HepG2 (cell line): ENCODE measurements at regions not wholly inside any gene's neighbourhood (a gene's known extent, or its start where the extent isn't known, plus 50 kb on each side); places are given as distances from the start of the nearest gene placed in this dataset.

Experiments used
- ATAC-seq: fragments of 200-7000 bp; cut with Tn5 transposase; 3 replicates; pipeline ENCODE4 v1.9.1; 2020; ENCODE audit warnings: mild to moderate bottlenecking, moderate library complexity
- BruUV-seq: library from RNA; stranded (reverse); fragments of 400-500 nt; replicated peaks from 2 replicates; lab custom pipeline; 2021; lab: Mats Ljungman, UMichigan
- CTCF ChIA-PET: fragments of 300-600 bp; formaldehyde crosslinking; extraction: SDS; loops from one replicate; lab custom pipeline; 2021; ENCODE audit warnings: low total read pairs, inconsistent platforms, low intra/inter-chr PET ratio; lab: Yijun Ruan, JAX
- POLR2A ChIA-PET: fragments of 350-600 bp; sonication (Branson Sonifier 250); formaldehyde crosslinking; loops from one replicate; lab custom pipeline; 2020; ENCODE audit warnings: antibody characterized with exemption, inconsistent platforms; lab: Yijun Ruan, JAX
- DNase-seq: peaks from one replicate; pipeline ENCODE4 v3.0.0-alpha.2; 2015; ENCODE audit warnings: low spot score
- FAIRE-seq: peaks from 3 replicates; lab custom pipeline; 2011; peaks lifted over from hg19 to GRCh38; lab: Jason Lieb, UNC
- H2AFZ ChIP-seq: one replicate; pipeline ENCODE4 v1.6.1; 2011; ENCODE audit warnings: low read length, inconsistent platforms
- H3K27ac ChIP-seq: fragments of 300-600 bp; 3 replicates; pipeline ENCODE4 v1.8.0; 2011; ENCODE audit warnings: mixed run types, mild to moderate bottlenecking, mixed read lengths, low read length, inconsistent platforms; ENCODE audit not compliant: insufficient read depth; ENCODE audit errors: extremely low read length
- H3K27me3 ChIP-seq, 2 experiments: fragments of 200-600 bp in 1 of 2; 2 replicates in 1 of 2; 3 replicates in 1 of 2; pipeline versions ENCODE4 v1.6.0 to v1.8.0; 2011; ENCODE audit warnings: low read length in 2 of 2, mild to moderate bottlenecking in 2 of 2, moderate library complexity in 2 of 2, inconsistent platforms in 1 of 2; ENCODE audit not compliant: insufficient read depth in 2 of 2, control insufficient read depth in 1 of 2
- H3K36me3 ChIP-seq, 2 experiments: fragments of 200-600 bp in 1 of 2; replicated peaks in 1 of 2; 2 replicates in 1 of 2; 3 replicates in 1 of 2; pipeline versions ENCODE4 v1.5.1 to v1.8.0; 2011; ENCODE audit warnings: low read length in 2 of 2, inconsistent platforms in 1 of 2; ENCODE audit not compliant: insufficient read depth in 2 of 2, control insufficient read depth in 1 of 2
- H3K4me1 ChIP-seq: 2 replicates; pipeline ENCODE4 v1.5.1; 2012; ENCODE audit warnings: low read length, inconsistent platforms; ENCODE audit not compliant: insufficient read depth
- H3K4me2 ChIP-seq: 2 replicates; pipeline ENCODE4 v1.6.0; 2011; ENCODE audit warnings: low read depth, low read length, inconsistent platforms
- H3K4me3 ChIP-seq, 3 experiments: fragments of 200-600 bp in 1 of 3; sonication (generic), shearing (Covaris generic) in 1 of 3; replicated peaks in 1 of 3; 2 replicates each; pipeline ENCODE4 v1.5.1; 2011 to 2016; ENCODE audit warnings: low read length in 3 of 3, inconsistent platforms in 2 of 3, low read depth in 2 of 3, mild to moderate bottlenecking in 2 of 3, control low read depth in 1 of 3, mixed read lengths in 1 of 3; ENCODE audit not compliant: insufficient read depth in 1 of 3
- H3K79me2 ChIP-seq: one replicate; pipeline ENCODE4 v1.6.1; 2011; ENCODE audit warnings: low read length, inconsistent platforms; ENCODE audit not compliant: insufficient read depth
- H3K9ac ChIP-seq: 2 replicates; pipeline ENCODE4 v1.6.0; 2011; ENCODE audit warnings: mild to moderate bottlenecking, low read depth, low read length, inconsistent platforms; ENCODE audit not compliant: insufficient read depth
- H3K9me3 ChIP-seq: 2 replicates; pipeline ENCODE4 v1.5.1; 2012; ENCODE audit warnings: mild to moderate bottlenecking, low read length
- H4K20me1 ChIP-seq: 2 replicates; pipeline ENCODE4 v1.6.0; 2011; ENCODE audit warnings: inconsistent platforms, mild to moderate bottlenecking, low read length, moderate library complexity; ENCODE audit not compliant: insufficient read depth
- KDM3A ChIP-seq: IDR thresholded peaks from 2 replicates; pipeline ENCODE4 v1.6.1; 2018; ENCODE audit warnings: low read depth, missing compliant biosample characterization
- KLF15 ChIP-seq: sonication (generic); formaldehyde crosslinking; IDR thresholded peaks from 2 replicates; pipeline ENCODE4 v1.8.1; 2023; ENCODE audit warnings: borderline replicate concordance, mild to moderate bottlenecking, inconsistent platforms, missing genetic modification reagents, mixed read lengths
- REXO4 ChIP-seq: sonication (generic); formaldehyde crosslinking; IDR thresholded peaks from 2 replicates; pipeline ENCODE4 v1.8.0; 2022; ENCODE audit warnings: missing genetic modification reagents, mild to moderate bottlenecking, borderline replicate concordance
- RFX1 ChIP-seq: fragments of 450-650 bp; IDR thresholded peaks from 2 replicates; pipeline ENCODE4 v1.6.1; 2017
- SKI ChIP-seq: fragments of 450-650 bp; IDR thresholded peaks from one replicate; pipeline ENCODE4 v1.6.1; 2018; ENCODE audit warnings: mild to moderate bottlenecking; ENCODE audit not compliant: partially characterized antibody
- ZBTB26 ChIP-seq: IDR thresholded peaks from 2 replicates; pipeline ENCODE4 v1.6.1; 2016; ENCODE audit warnings: missing compliant biosample characterization, missing genetic modification reagents, borderline replicate concordance
- ZBTB33 ChIP-seq: sonication (generic); formaldehyde crosslinking; IDR thresholded peaks from 2 replicates; pipeline ENCODE4 v1.4.0; 2020; ENCODE audit warnings: missing genetic modification reagents
- ZBTB46 ChIP-seq: sonication (generic); formaldehyde crosslinking; IDR thresholded peaks from 2 replicates; pipeline ENCODE4 v1.4.0; 2020; ENCODE audit warnings: mild to moderate bottlenecking, missing genetic modification reagents, borderline replicate concordance
- ZNF20 ChIP-seq: sonication (generic); formaldehyde crosslinking; IDR thresholded peaks from 2 replicates; pipeline ENCODE4 v1.4.0; 2020; ENCODE audit warnings: mild to moderate bottlenecking, moderate library complexity, missing genetic modification reagents
- ZNF468 ChIP-seq: sonication (generic); formaldehyde crosslinking; IDR thresholded peaks from 2 replicates; pipeline ENCODE4 v1.8.0; 2022; ENCODE audit warnings: mild to moderate bottlenecking, moderate library complexity, missing genetic modification reagents
- ZNF883 ChIP-seq: sonication (generic); formaldehyde crosslinking; IDR thresholded peaks from 2 replicates; pipeline ENCODE4 v1.5.1; 2020; ENCODE audit warnings: mild to moderate bottlenecking, missing genetic modification reagents; ENCODE audit errors: not compliant biosample characterization
- WGBS: methylation state at CpG from one replicate; pipeline ENCODE4 v1.1.6; 2017; ENCODE audit warnings: low lambda C conversion rate; 5-methylcytosine and 5-hydroxymethylcytosine counted together
- in situ Hi-C: cut with HindIII; loops from 2 replicates; pipeline ENCODE4 v1.10.0; 2017; ENCODE audit warnings: low pct_unique_long_range_greater_than_20kb; ENCODE audit not compliant: extremely low pct_ligation_motif_present
- intact Hi-C: fragments of 100-400 bp; cut with micrococcal nuclease; formaldehyde crosslinking; loops from one replicate; pipeline ENCODE4 v1.10.0; 2022; ENCODE audit not compliant: unreplicated experiment

- TF ChIP-seq ZBTB26 (CRISPR knock-in tag) = no peak
- TF ChIP-seq ZNF468 (CRISPR knock-in tag) = no peak
These were observed 600.6 kb upstream of the CHORDC1 start (continued) for GRCh38 chr11:90823446-90823845.

- ChIA-PET CTCF (no interaction called here), POLR2A (no interaction called here)
- no peaks in the 10 kb centered on the region for H3K4me1 ChIP-seq
- no TSS peak for BruUV-seq
- intact Hi-C loops = no loop called here
- ATAC-seq = no peak
- no peak overlapping the region for H3K4me2 ChIP-seq
- DNase-seq = no peak
- no peak overlapping the region for H2AFZ ChIP-seq
- no peaks in the 10 kb centered on the region for H3K27me3 ChIP-seq
- no peaks in the 10 kb centered on the region for H3K36me3 ChIP-seq
- no peaks in the 10 kb centered on the region for H3K9me3 ChIP-seq
- TF ChIP-seq KLF15 (CRISPR knock-in tag) (no peak), ZNF20 (no peak), SKI (no peak), KDM3A (CRISPR knock-in tag) (no peak), RFX1 (no peak), REXO4 (CRISPR knock-in tag) (no peak), ZNF883 (CRISPR knock-in tag) (no peak), ZBTB46 (CRISPR knock-in tag) (no peak), ZBTB33 (CRISPR knock-in tag) (no peak)
- no peak overlapping the region for H3K4me3 ChIP-seq
- no peak overlapping the region for H3K27ac ChIP-seq
- in situ Hi-C loops = no loop called here
- no peak overlapping the region for H3K9ac ChIP-seq
- H3K79me2 ChIP-seq = no peaks in the 10 kb centered on the region
- WGBS = 28% methylated on average over 5 of the region's 5 CpGs
- FAIRE-seq = no peak
- no peaks in the 10 kb centered on the region for H4K20me1 ChIP-seq
These were observed 600.1 kb upstream of the CHORDC1 start for GRCh38 chr11:90822996-90823395.
